Keratinocyte (primary cell): ENCODE measurements at regions not wholly inside any gene's neighbourhood (a gene's known extent, or its start where the extent isn't known, plus 50 kb on each side); places are given as distances from the start of the nearest gene placed in this dataset.

ENCODE experiments used
- CTCF ChIP-seq, 3 experiments: IDR thresholded peaks in 1 of 3; conservative IDR thresholded peaks in 1 of 3; optimal IDR thresholded peaks in 1 of 3; 2 replicates in 2 of 3; 3 replicates in 1 of 3; pipeline versions ENCODE3 to v1.5.1; 2011; ENCODE audit warnings: low read length in 3 of 3, mild to moderate bottlenecking in 3 of 3, moderate library complexity in 2 of 3, control low read depth in 1 of 3, inconsistent platforms in 1 of 3; ENCODE audit not compliant: insufficient read depth in 2 of 3; ENCODE audit errors: extremely low read depth in 1 of 3
- EZH2 ChIP-seq: IDR thresholded peaks from one replicate; pipeline ENCODE4 v1.6.1; 2012; ENCODE audit warnings: inconsistent platforms, mild to moderate bottlenecking, low read length, moderate library complexity

DNA sequence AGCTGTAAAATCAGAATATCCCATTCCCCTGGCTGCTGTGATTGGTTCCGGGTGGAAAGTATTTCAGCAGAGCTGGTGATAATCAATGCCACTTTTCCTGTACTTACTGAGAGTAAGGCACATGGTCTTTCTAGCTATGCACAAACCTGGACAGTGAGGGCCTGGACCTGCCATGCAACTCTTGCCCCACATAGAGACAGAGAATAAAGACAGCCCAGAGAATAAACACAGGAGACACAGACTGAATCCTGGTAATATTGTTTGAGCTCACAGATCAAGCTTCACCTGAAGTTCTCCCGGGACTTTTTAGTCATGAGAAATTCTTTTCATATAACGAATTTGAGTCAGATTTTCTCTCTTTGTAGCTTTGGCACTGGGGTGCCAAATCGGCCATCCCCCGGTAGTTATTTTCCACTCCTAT is 81.9 kb downstream of the ACAA2 start:
- TF ChIP-seq CTCF (optimal IDR thresholded peaks at IDR 0.05 in 1 of 3, IDR thresholded peaks at IDR 0.05 in 1 of 3, conservative IDR thresholded peaks at IDR 0.05 in 1 of 3; ENCODE audit: extremely low read depth in 1 of 3, insufficient read depth in 2 of 3, low read length in 3 of 3) (no peak), EZH2 (no peak)
